WTC11 (cell line): ENCODE measurements at regions not wholly inside any gene's neighbourhood (a gene's known extent, or its start where the extent isn't known, plus 50 kb on each side); places are given as distances from the start of the nearest gene placed in this dataset.

ENCODE experiments used
- ATAC-seq: fragments of 200-7000 bp; cut with Tn5 transposase; 2 replicates; pipeline ENCODE4 v1.10.0; 2021; ENCODE audit warnings: mild to moderate bottlenecking, moderate library complexity
- CTCF ChIA-PET: fragments of 300-600 bp; sonication (Branson Sonifier 250); formaldehyde crosslinking; loops from one replicate; lab custom pipeline; 2021; ENCODE audit warnings: antibody characterized with exemption; lab: Charles Lee
- POLR2A ChIA-PET: fragments of 350-600 bp; sonication (Branson Sonifier 250); formaldehyde crosslinking; loops from one replicate; lab custom pipeline; 2021; ENCODE audit warnings: antibody characterized with exemption; lab: Charles Lee
- DNase-seq: peaks from one replicate; pipeline ENCODE4 v3.0.0; 2021; ENCODE audit warnings: low spot score
- H3K27ac Mint-ChIP-seq: 2 replicates; pipeline ENCODE4 v1.8.0; 2021; ENCODE audit warnings: mixed read lengths
- H3K27me3 Mint-ChIP-seq: 2 replicates; pipeline ENCODE4 v1.8.0; 2021; ENCODE audit warnings: low read depth, mild to moderate bottlenecking, moderate library complexity, mixed read lengths
- H3K36me3 Mint-ChIP-seq: 2 replicates; pipeline ENCODE4 v1.8.0; 2021; ENCODE audit warnings: mixed read lengths
- H3K4me1 Mint-ChIP-seq: 2 replicates; pipeline ENCODE4 v1.8.0; 2022; ENCODE audit warnings: mixed read lengths
- H3K4me3 Mint-ChIP-seq: 2 replicates; pipeline ENCODE4 v1.8.0; 2021; ENCODE audit warnings: mild to moderate bottlenecking, moderate library complexity, mixed read lengths
- H3K9me3 Mint-ChIP-seq: 2 replicates; pipeline ENCODE4 v1.8.0; 2021; ENCODE audit warnings: mixed read lengths
- AR ChIP-seq: fragments of 250-450 bp; sonication (Bioruptor Pico); IDR thresholded peaks from 2 replicates; pipeline ENCODE4 v1.9.0; 2021; ENCODE audit warnings: mild to moderate bottlenecking
- ATF1 ChIP-seq: sonication (generic); formaldehyde crosslinking; IDR thresholded peaks from 2 replicates; pipeline ENCODE4 v1.8.1; 2023; ENCODE audit warnings: mild to moderate bottlenecking, moderate library complexity, missing genetic modification reagents
- ATF6 ChIP-seq: sonication (generic); formaldehyde crosslinking; IDR thresholded peaks from 2 replicates; pipeline ENCODE4 v1.8.1; 2023; ENCODE audit warnings: mild to moderate bottlenecking, missing genetic modification reagents
- E2F1 ChIP-seq: sonication (generic); formaldehyde crosslinking; IDR thresholded peaks from 2 replicates; pipeline ENCODE4 v1.8.0; 2022; ENCODE audit warnings: mild to moderate bottlenecking, missing genetic modification reagents
- E2F5 ChIP-seq: sonication (generic); formaldehyde crosslinking; IDR thresholded peaks from 2 replicates; pipeline ENCODE4 v1.8.1; 2022; ENCODE audit warnings: mild to moderate bottlenecking, moderate library complexity, missing genetic modification reagents
- EMX1 ChIP-seq: fragments of 250-450 bp; sonication (Bioruptor Pico); IDR thresholded peaks from 2 replicates; pipeline ENCODE4 v1.8.0; 2021; ENCODE audit warnings: mild to moderate bottlenecking
- FOXK1 ChIP-seq: sonication (generic); formaldehyde crosslinking; IDR thresholded peaks from 2 replicates; pipeline ENCODE4 v1.8.0; 2022; ENCODE audit warnings: mild to moderate bottlenecking, moderate library complexity, missing genetic modification reagents
- FOXP1 ChIP-seq: sonication (generic); formaldehyde crosslinking; IDR thresholded peaks from 2 replicates; pipeline ENCODE4 v1.8.0; 2022; ENCODE audit warnings: missing genetic modification reagents, mild to moderate bottlenecking, moderate library complexity, borderline replicate concordance
- GTF2I ChIP-seq: fragments of 250-450 bp; sonication (Bioruptor Pico); conservative IDR thresholded peaks from 2 replicates; pipeline ENCODE4 v1.4.0; 2021; ENCODE audit warnings: mild to moderate bottlenecking
- MAX ChIP-seq: sonication (generic); formaldehyde crosslinking; IDR thresholded peaks from 2 replicates; pipeline ENCODE4 v1.8.0; 2022; ENCODE audit warnings: mild to moderate bottlenecking, missing genetic modification reagents
- MXD4 ChIP-seq: fragments of 250-450 bp; sonication (Bioruptor Pico); IDR thresholded peaks from 2 replicates; pipeline ENCODE4 v1.8.0; 2021; ENCODE audit warnings: mild to moderate bottlenecking, moderate library complexity, borderline replicate concordance
- OVOL2 ChIP-seq: fragments of 250-450 bp; sonication (Bioruptor Pico); IDR thresholded peaks from 2 replicates; pipeline ENCODE4 v1.9.0; 2021; ENCODE audit warnings: mild to moderate bottlenecking, borderline replicate concordance
- PREB ChIP-seq: sonication (generic); formaldehyde crosslinking; IDR thresholded peaks from 2 replicates; pipeline ENCODE4 v1.8.1; 2022; ENCODE audit warnings: mild to moderate bottlenecking, missing genetic modification reagents, moderate library complexity, borderline replicate concordance
- PRRX2 ChIP-seq: fragments of 250-450 bp; sonication (Bioruptor Pico); IDR thresholded peaks from 2 replicates; pipeline ENCODE4 v1.8.0; 2021; ENCODE audit warnings: mild to moderate bottlenecking
- ZNF121 ChIP-seq: sonication (generic); formaldehyde crosslinking; IDR thresholded peaks from 2 replicates; pipeline ENCODE4 v1.8.0; 2023; ENCODE audit warnings: missing genetic modification reagents
- ZNF138 ChIP-seq: sonication (generic); formaldehyde crosslinking; conservative IDR thresholded peaks from 2 replicates; pipeline ENCODE4 v1.8.1; 2022; ENCODE audit warnings: mild to moderate bottlenecking, moderate library complexity, missing genetic modification reagents
- ZNF281 ChIP-seq: sonication (generic); formaldehyde crosslinking; IDR thresholded peaks from 2 replicates; pipeline ENCODE4 v1.8.0; 2023; ENCODE audit warnings: mild to moderate bottlenecking, missing genetic modification reagents
- ZNF317 ChIP-seq: sonication (generic); formaldehyde crosslinking; IDR thresholded peaks from 2 replicates; pipeline ENCODE4 v1.8.1; 2023; ENCODE audit warnings: low read depth, mild to moderate bottlenecking, moderate library complexity, missing genetic modification reagents, borderline replicate concordance
- ZNF423 ChIP-seq: fragments of 250-450 bp; sonication (Bioruptor Pico); IDR thresholded peaks from 2 replicates; pipeline ENCODE4 v2.1.2; 2022; ENCODE audit warnings: mild to moderate bottlenecking, moderate library complexity
- ZSCAN18 ChIP-seq: fragments of 250-450 bp; sonication (Bioruptor Pico); IDR thresholded peaks from 2 replicates; pipeline ENCODE4 v2.1.2; 2022; ENCODE audit warnings: mild to moderate bottlenecking, moderate library complexity

GRCh38 chr9:8053501-8053900 lies 253.9 kb upstream of the DMAC1 start:
- POLR2A ChIA-PET, result no interaction called here
- Mint-ChIP-seq H3K4me1 (no peaks in the 10 kb centered on the region), H3K9me3 (peaks cover 44% of the 10 kb centered on the region), H3K27ac (no peak overlapping the region), H3K36me3 (peaks cover 4% of the 10 kb centered on the region; the same call in 1 of the 2 replicates), H3K27me3 (no peaks in the 10 kb centered on the region), H3K4me3 (no peak overlapping the region)
- ATAC-seq (no peak), DNase-seq (no peak)
- TF ChIP-seq ATF6 (CRISPR knock-in tag) (no peak), OVOL2 (CRISPR knock-in tag) (no peak), ZNF281 (CRISPR knock-in tag) (no peak), EMX1 (CRISPR knock-in tag) (no peak), MAX (CRISPR knock-in tag) (no peak), MXD4 (CRISPR knock-in tag) (no peak), ZNF423 (CRISPR knock-in tag) (no peak), E2F1 (CRISPR knock-in tag) (no peak), FOXP1 (CRISPR knock-in tag) (no peak)
- CTCF ChIA-PET, result no interaction called here

GRCh38 chr9:8052991-8053390 lies 253.4 kb upstream of the DMAC1 start:
- TF ChIP-seq GTF2I (CRISPR knock-in tag) (no peak), PRRX2 (CRISPR knock-in tag) (no peak), ZNF121 (CRISPR knock-in tag) (no peak), E2F5 (CRISPR knock-in tag) (no peak), ZNF317 (CRISPR knock-in tag) (no peak), ZNF138 (CRISPR knock-in tag) (no peak), PREB (no peak), FOXK1 (CRISPR knock-in tag) (no peak), ZSCAN18 (no peak), ATF1 (CRISPR knock-in tag) (no peak), AR (CRISPR knock-in tag) (no peak)
- POLR2A ChIA-PET, result interaction anchor here (0.6 kb wide), 1 partner anchor 172 kb away, joined by 6 read pairs; no protein-coding TSS in a partner anchor
- CTCF ChIA-PET, result no interaction called here
- H3K9me3 Mint-ChIP-seq, result peaks cover 49% of the 10 kb centered on the region
- H3K4me1 Mint-ChIP-seq, result no peaks in the 10 kb centered on the region
- DNase-seq (no peak), ATAC-seq (no peak)
- H3K36me3 Mint-ChIP-seq, result peaks cover 7% of the 10 kb centered on the region; the same call in 1 of the 2 replicates
- H3K27me3 Mint-ChIP-seq, result no peaks in the 10 kb centered on the region
- H3K27ac Mint-ChIP-seq, result no peak overlapping the region
- no peak overlapping the region for H3K4me3 Mint-ChIP-seq
